HG03521 (cell line): ENCODE measurements at regions not wholly inside any gene's neighbourhood (a gene's known extent, or its start where the extent isn't known, plus 50 kb on each side); places are given as distances from the start of the nearest gene placed in this dataset.

Source experiments
- ATAC-seq: cut with Tn5 transposase; IDR thresholded peaks from one replicate; pipeline ENCODE4 v1.9.1; 2021; ENCODE audit warnings: mild to moderate bottlenecking, moderate library complexity; ENCODE audit not compliant: unreplicated experiment

- ATAC-seq, result no peak
Measured at GRCh38 chr5:31100047-31100575, 93.4 kb upstream of the CDH6 start.

GRCh38 chr5:31098811-31099210, 94.7 kb upstream of the CDH6 start:
- no peak for ATAC-seq

GRCh38 chr5:31097851-31098250, 95.6 kb upstream of the CDH6 start:
- no peak for ATAC-seq

- no peak for ATAC-seq
Measured at GRCh38 chr5:31096238-31096865, 97.1 kb upstream of the CDH6 start.

GRCh38 chr5:31095796-31096195, 97.7 kb upstream of the CDH6 start:
- ATAC-seq, result no peak

GRCh38 chr5:31091501-31091900, 102.0 kb upstream of the CDH6 start:
- ATAC-seq, result no peak

GRCh38 chr5:31090467-31090866, 103.0 kb upstream of the CDH6 start:
- no peak for ATAC-seq

GRCh38 chr5:31086839-31087415, 106.6 kb upstream of the CDH6 start:
- ATAC-seq, result no peak

GRCh38 chr5:31084871-31085270, 108.6 kb upstream of the CDH6 start:
- ATAC-seq, result no peak

- ATAC-seq, result no peak
Measured at GRCh38 chr5:31083364-31083763, 110.1 kb upstream of the CDH6 start.

- no peak for ATAC-seq
Measured at GRCh38 chr5:31079668-31080067, 113.8 kb upstream of the CDH6 start.

GRCh38 chr5:31078956-31079355, 114.5 kb upstream of the CDH6 start:
- ATAC-seq, result no peak

- ATAC-seq, result no peak
Measured at GRCh38 chr5:31075981-31076380, 117.5 kb upstream of the CDH6 start.

GRCh38 chr5:31068287-31068686, 125.2 kb upstream of the CDH6 start:
- ATAC-seq, result no peak

- no peak for ATAC-seq
Measured at GRCh38 chr5:31066655-31067328, 126.7 kb upstream of the CDH6 start.

- ATAC-seq, result no peak
Measured at GRCh38 chr5:31064215-31064614, 129.3 kb upstream of the CDH6 start.

GRCh38 chr5:31062902-31063580, 130.4 kb upstream of the CDH6 start:
- ATAC-seq, result no peak

GRCh38 chr5:31059889-31060288, 133.6 kb upstream of the CDH6 start:
- no peak for ATAC-seq

GRCh38 chr5:31054453-31054852, 139.0 kb upstream of the CDH6 start:
- ATAC-seq, result no peak

- no peak for ATAC-seq
Measured at GRCh38 chr5:31052937-31053658, 140.4 kb upstream of the CDH6 start.

- no peak for ATAC-seq
Measured at GRCh38 chr5:31051316-31051715, 142.2 kb upstream of the CDH6 start.
